Vagina (tissue), 2 donors: ENCODE measurements at regions not wholly inside any gene's neighbourhood (a gene's known extent, or its start where the extent isn't known, plus 50 kb on each side); places are given as distances from the start of the nearest gene placed in this dataset.

Source experiments
- POLR2A ChIP-seq, 2 donors: fragments of 450-650 bp; IDR thresholded peaks; one replicate each; pipeline ENCODE4 v1.6.1; 2017; ENCODE audit warnings: antibody characterized with exemption in 2 of 2, mild to moderate bottlenecking in 2 of 2, moderate library complexity in 2 of 2
- POLR2AphosphoS5 ChIP-seq, 2 donors: sonication (generic); formaldehyde crosslinking; IDR thresholded peaks; one replicate each; pipeline ENCODE4 v1.9.0; 2017; ENCODE audit warnings: antibody characterized with exemption in 2 of 2, mild to moderate bottlenecking in 2 of 2, low read depth in 1 of 2; ENCODE audit not compliant: insufficient read depth in 1 of 2
- TF ChIP-seq, protein P1 (sequence below), 3 experiments: fragments of 450-650 bp in 2 of 3; fragments of 200-600 bp in 1 of 3; sonication (generic) in 1 of 3; IDR thresholded peaks; one replicate each; pipeline ENCODE4 v1.5.1; 2017 to 2019; ENCODE audit warnings: antibody characterized with exemption in 3 of 3, mild to moderate bottlenecking in 2 of 3, moderate library complexity in 2 of 3

GRCh38 chr5:68352166-68352565 is 136.6 kb downstream of the PIK3R1 start:
- TF ChIP-seq, protein P1, sequence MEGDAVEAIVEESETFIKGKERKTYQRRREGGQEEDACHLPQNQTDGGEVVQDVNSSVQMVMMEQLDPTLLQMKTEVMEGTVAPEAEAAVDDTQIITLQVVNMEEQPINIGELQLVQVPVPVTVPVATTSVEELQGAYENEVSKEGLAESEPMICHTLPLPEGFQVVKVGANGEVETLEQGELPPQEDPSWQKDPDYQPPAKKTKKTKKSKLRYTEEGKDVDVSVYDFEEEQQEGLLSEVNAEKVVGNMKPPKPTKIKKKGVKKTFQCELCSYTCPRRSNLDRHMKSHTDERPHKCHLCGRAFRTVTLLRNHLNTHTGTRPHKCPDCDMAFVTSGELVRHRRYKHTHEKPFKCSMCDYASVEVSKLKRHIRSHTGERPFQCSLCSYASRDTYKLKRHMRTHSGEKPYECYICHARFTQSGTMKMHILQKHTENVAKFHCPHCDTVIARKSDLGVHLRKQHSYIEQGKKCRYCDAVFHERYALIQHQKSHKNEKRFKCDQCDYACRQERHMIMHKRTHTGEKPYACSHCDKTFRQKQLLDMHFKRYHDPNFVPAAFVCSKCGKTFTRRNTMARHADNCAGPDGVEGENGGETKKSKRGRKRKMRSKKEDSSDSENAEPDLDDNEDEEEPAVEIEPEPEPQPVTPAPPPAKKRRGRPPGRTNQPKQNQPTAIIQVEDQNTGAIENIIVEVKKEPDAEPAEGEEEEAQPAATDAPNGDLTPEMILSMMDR (IDR thresholded peaks at IDR 0.05), result no peak
- TF ChIP-seq POLR2A (IDR thresholded peaks at IDR 0.05) (no peak), POLR2AphosphoS5 (IDR thresholded peaks at IDR 0.05; ENCODE audit: insufficient read depth in 1 of 2, low read depth in 1 of 2) (no peak)
